Cardiac septum (tissue), 1 donor: ENCODE measurements at regions not wholly inside any gene's neighbourhood (a gene's known extent, or its start where the extent isn't known, plus 50 kb on each side); places are given as distances from the start of the nearest gene placed in this dataset.

ENCODE experiments used
- DNase-seq: peaks from one replicate; pipeline ENCODE4 v3.0.0-alpha.2; 2020; ENCODE audit warnings: low spot score
- intact Hi-C: fragments of 100-400 bp; cut with DNase I; formaldehyde crosslinking; loops from one replicate; pipeline ENCODE4 v1.14.0; 2022
- donor health status: DM: no; HTN: no; CAD: no.

DNA sequence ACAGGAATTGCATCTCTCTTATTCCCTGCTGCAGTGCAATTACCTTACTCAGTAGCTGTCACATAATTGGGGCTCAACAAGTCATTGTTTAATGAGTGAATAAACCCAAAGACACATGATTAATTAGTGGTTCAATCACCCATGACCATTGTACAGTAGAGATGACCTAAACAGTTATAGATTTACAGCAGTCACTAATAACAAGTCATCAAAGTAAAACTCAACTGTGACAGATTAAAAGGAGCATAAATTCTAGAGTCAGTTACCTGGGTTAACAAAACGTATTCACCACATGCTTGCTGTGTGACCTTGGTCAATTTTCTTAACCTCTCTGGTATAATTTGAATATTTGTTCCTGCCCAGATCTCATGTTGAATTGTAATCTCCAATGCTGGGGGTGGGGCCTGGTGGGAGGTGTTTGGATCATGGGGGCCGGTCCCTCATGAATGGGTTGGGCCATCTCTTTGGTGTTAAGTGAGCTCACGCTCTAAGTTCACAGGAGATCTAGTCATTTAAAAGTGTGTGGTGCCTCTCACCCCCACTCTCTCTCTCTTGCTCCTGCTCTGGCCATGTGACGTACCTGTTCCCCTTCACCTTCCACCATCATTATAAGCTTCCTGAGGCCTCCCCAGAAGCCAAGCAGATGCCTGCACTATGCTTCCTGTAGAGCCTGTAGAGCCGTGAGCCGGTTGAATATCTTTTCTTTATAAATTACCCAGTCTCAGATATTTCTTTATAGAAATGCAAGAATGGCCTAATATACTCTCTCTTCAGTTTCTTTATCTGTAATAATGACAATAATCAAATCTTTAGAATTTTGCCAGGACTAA lies 141.9 kb upstream of the PLEKHG7 start:
- DNase-seq = no peak
- intact Hi-C loops = loop anchor here (10.0 kb wide), 3 partner anchors 256 to 556 kb away; no protein-coding TSS in a partner anchor

DNA sequence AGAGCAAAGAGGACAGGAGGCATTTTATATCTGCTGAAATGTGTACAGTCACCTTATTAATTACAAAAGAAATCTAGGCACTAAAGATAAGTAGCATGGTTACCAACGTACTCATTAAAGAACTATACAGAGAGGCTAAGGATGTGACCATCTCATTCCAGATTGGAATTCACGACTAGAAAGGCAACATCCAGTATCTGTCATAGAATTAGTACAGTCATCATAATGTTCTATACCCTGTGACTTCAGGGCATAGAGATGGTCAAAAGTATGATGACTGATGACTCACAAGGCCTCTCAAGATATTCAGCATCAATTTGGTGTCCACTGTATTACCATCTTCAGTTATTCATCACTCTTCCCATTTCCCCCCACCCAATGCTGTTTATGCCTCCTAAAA lies 144.0 kb upstream of the PLEKHG7 start:
- DNase-seq = no peak
- intact Hi-C loops = loop anchor here (5.0 kb wide), 1 partner anchor 412 kb away; the partner anchor contains the start of gene BTG1

DNA sequence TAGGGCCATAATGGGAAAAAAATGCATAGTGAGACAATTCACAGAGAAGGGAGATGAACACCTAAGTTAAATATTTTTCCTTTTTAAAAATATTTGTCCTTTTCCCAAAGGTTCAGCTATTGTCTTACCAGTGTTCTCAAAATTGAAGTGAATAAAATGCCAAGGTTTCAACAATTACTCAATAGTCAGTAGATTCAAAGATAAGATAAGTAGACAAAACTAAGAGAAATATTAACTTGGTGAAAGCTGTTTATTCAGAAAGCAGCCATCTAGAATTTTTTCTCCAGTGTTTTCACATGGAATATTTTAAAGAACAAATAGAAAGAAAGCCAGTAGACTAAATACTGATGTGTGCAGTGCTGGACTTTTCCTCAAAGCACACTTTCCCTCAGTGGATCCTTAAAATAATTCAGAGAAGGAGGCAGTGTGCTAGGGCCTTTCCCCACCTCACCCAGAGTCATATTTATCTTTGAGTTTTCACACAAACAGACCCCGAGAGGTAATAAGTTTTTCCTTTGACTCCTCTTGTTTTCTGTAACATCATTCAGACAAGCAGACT lies 144.5 kb upstream of the PLEKHG7 start:
- no peak for DNase-seq
- intact Hi-C loops = loop anchor here (5.0 kb wide), 1 partner anchor 411 kb away; the partner anchor contains the start of gene BTG1

DNA sequence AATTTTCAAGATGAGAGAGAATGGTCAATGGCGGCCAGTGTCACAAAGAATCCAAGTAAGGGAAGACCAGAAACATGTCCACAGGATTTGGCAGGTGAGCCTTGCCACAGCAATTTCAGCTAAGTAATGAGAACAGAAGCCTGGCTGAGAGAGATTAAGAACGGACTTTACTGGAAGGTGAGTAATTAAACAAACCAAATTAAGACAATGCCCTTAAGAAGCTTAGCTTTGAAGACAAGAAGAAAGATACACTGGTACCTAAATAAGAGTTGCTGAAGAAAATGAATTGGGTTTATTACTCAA lies 145.4 kb upstream of the PLEKHG7 start:
- intact Hi-C loops = loop anchor here (5.0 kb wide), 1 partner anchor 410 kb away; the partner anchor contains the start of gene BTG1

DNA sequence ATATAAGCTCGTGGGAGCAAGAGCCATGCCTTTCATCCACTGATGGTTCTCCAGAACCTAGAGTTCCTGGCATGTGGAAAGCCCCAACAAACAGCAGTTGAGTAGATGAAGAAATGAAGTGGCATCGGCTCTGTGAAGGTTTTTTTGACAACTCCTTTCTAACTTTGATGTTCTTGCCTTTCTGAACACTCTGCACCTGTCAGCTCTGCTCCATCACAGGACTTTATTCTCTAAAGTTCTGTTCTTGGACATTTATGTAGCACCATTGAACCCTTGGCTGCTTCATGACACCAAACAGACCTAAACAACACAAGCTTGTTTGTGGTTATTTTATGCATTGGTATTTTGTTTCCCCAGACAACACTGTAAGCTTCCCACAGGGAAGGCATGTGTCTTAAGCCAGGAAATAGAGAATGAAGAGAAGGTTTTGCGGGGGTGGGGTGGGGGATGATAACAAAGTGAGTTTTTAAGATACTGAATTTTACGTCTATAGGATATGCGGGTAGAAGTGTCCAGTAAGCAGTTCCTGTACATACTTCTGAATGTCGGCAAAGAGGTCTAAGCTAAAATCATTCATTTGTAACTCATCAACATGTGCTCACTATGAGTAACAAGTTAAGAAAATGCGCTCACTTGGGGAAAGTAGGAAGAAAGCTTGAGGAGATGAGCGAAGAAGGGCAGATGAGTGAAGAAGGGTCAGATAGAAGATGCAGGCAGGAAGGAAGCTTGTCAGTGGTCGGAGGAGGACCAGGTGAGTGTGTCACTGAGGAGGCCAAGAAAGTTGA lies 146.0 kb upstream of the PLEKHG7 start:
- DNase-seq = no peak
- intact Hi-C loops = loop anchor here (5.0 kb wide), 1 partner anchor 410 kb away; the partner anchor contains the start of gene BTG1

More for the DNA sequence above, 145.4 kb upstream of the PLEKHG7 start:
- DNase-seq = no peak

DNA sequence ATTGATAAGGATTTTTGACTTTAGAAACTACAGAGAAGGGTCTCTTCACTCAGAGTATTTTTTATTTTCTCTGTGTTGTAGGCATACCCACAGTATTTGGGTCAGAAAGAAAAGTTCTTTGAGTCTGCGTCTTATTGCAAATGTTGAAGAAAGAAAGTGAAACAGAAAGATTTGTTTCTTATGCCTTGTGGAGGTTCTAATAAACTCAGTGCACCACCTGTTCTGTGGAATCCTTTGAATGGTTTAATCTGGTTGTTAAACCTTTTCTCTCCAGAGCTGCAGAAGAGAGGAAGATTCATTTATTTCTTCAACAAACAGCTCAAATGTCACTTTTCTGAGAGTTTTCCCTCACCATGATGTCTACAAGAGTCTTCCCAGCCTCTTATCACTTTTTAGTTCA lies 146.6 kb upstream of the PLEKHG7 start:
- intact Hi-C loops = loop anchor here (5.0 kb wide), 1 partner anchor 409 kb away; the partner anchor contains the start of gene BTG1

DNA sequence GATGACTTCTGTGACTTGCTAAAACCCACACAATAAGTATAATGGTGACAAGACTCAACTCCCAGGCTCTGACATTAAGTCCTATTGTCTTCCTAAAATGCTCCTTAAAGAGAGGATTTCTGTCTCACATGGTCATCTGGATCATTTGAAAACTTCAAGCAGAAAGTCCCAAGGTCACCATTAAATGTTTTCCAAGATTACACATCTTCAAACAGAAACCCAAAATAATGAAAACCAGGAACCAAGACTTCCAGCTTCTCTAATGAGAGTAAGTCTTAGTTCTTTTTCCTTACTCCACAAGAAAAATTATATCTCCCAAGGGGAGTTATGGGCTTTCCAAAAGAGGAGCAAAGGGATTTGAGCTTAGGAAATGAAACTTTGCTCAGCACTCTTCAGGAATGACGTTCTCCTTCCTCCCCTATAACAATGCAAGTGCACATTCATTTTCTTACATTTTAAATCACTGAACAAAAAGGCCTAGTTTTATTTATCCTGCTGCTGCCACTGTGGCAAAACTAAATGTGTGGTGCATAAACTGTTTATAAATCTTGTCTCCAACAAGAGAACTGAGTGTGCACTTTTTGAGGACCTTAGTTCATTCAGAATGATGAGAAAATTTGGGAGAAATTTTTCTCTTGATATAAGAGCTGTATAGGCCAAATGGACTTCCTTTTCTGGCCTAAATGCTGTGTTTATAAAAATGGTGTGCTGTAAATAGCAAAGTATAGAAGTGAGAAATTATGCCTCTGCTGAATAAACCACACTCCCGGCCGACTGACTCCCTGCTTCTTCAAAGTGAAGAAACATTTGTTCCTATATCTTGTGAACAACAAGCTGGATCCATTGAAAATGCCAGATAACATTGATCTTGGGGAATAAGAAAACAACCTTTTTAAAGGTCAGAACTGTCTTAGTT lies 148.4 kb upstream of the PLEKHG7 start:
- intact Hi-C loops = loop anchor here (5.0 kb wide), 2 partner anchors 82 to 407 kb away; partner anchors contain the start of gene BTG1
- no peak for DNase-seq

More for the DNA sequence above, 146.6 kb upstream of the PLEKHG7 start:
- DNase-seq = no peak

DNA sequence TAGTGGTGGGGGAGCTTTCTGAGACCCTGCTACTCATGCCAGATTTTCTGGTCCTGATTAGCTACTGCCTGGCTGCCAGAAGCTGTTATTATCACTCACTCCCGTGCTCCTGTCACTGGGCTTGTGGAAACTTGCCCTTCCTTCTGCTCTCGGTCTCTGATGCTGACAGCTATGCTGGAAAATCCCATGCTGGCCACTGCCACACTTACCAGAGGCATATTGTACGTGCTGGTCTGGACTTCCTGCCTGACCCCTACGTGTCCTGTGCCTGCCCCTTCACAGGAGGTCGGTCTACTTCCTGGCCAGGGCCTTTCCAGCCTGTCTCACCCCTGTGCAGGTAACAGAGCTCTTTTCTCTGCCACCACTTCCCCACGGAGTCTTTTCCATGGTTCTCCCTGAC lies 149.4 kb upstream of the PLEKHG7 start:
- intact Hi-C loops = loop anchor here (5.0 kb wide), 1 partner anchor 81 kb away; no protein-coding TSS in a partner anchor
- DNase-seq = peak; percentile 83

DNA sequence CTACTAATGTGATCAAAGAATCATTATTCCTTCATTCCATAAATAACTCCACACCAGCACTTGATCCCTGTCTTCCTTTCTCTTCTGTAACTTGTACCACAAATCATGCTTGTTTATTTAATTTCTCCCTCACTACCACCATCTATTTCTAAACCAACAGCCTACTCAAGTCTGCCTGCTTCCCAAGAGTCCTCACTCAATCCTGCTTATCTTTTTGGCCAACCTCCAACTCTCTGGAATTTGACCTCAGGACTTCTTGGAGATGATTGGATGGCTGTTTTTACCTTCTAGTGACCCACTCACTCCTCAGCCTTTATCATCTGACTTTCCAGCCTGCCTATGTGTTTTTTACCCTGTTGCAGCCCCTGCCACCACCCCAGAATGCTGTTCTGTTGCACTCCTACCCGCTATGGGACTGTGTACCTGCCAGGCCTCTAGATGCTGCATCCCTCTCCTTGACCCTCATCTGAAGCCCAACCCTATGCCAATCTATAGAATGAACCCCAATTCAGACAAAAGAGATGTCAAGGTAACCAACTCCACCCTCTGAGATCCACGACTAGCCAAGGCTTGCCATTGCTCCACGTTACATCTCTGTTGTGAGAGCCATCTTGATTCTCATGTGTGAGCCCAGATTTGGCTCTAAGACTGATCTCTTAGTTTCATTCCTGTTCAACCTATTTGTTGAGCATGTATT lies 150.2 kb upstream of the PLEKHG7 start:
- intact Hi-C loops = loop anchor here (5.0 kb wide), 1 partner anchor 80 kb away; no protein-coding TSS in a partner anchor

DNA sequence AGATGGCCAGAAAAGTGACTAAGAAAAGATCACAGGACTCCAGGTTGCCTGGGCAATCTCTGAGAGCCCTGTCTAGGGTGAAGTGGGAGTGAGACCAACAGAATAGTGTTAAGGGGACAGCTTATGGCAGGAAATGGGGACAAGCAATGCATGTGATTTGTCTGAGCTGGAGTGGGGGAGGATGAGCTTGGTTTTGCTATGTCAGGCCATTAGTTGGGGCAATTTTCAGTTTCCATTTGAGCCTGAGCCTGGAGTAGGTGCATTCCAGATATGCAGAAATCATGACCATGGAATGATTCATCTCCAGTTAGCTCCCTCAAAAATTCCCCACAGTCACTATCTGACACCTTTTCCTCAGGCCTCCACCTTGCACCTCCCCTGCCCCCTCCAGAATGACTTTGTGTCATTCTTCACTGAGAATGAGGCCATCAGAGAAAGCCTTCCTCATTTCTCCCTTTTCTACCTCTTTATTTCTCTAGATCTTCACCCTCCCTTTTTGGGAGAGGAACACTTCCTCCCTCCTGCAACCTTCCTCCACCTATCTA lies 150.9 kb upstream of the PLEKHG7 start:
- no peak for DNase-seq
- intact Hi-C loops = loop anchor here (5.0 kb wide), 1 partner anchor 80 kb away; no protein-coding TSS in a partner anchor

More for the DNA sequence above, 150.2 kb upstream of the PLEKHG7 start:
- DNase-seq = no peak

DNA sequence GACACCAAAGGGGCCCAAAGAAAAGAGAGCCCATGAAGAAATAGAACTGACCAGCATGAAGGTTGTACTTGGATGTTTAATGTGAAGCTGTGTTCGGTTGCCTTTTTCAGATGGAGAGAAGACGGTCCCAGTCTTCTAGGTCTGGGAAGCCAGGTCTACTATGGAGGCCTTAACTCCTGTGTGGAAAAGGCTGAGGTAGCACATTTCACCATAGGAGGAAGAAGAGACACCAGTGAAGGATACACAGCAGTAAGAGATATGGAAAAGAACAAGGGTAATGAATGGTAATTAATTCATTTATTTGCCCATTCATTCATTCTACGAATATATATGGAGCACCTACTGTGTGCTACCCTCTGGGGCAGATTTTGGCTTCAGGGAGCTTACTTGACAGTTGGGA lies 151.6 kb upstream of the PLEKHG7 start:
- no peak for DNase-seq
- intact Hi-C loops = loop anchor here (5.0 kb wide), 1 partner anchor 79 kb away; no protein-coding TSS in a partner anchor

DNA sequence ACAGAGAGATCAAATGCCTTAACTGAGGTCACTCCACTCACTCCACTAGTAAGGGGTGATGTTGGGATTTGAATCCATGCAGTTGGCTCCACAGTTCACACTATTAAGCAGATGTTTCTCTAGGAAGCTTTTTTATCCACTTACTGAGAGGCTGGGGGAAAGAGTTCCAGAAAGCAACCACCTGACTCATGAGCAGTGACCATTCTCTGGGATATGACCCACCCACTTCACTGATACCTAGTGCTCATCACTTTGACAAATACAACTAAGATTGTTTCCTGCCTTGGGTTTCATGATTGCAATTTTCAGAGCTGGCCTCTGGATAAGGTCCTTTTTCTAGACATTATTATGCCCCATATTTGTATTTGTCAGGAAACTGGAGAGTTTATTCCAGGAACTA lies 152.1 kb upstream of the PLEKHG7 start:
- DNase-seq = no peak
- intact Hi-C loops = loop anchor here (5.0 kb wide), 1 partner anchor 78 kb away; no protein-coding TSS in a partner anchor

DNA sequence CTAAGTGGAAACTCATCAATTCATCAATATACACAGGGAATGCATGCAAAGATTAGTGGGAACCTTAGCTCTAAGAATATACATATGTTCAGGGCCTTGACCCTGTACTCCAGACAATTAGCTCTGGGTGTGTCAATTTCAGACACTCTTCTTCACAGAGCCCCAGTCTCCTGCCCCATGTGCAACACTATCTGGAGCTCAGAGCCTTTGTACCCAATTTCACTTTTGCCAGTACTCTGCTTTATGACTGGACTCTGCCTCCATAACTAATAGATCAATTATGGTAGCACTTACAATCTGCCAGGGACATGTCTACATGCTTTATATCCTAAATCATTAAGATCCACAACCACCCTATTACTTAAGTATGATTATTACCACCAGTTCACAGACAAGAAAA lies 152.5 kb upstream of the PLEKHG7 start:
- intact Hi-C loops = loop anchor here (5.0 kb wide), 1 partner anchor 78 kb away; no protein-coding TSS in a partner anchor
- DNase-seq = no peak

DNA sequence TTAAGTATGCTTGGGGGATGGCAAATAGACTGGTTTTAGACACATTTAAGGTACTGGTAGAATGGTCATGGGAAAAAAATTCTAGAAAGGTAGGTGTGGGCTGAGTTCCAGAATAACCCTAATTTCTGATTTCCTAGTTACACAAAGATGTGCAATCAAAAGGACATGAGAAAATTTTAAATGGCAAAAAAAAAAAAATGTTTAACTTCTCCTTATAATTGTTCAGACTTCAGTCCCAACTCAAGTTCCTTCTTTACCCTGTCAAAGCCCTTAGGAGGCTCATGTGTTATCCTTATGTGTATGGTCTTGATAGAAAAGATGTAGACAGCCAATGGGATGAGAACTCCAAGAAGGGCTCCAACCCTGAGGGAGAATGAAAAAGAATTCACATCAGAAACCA lies 153.3 kb upstream of the PLEKHG7 start:
- intact Hi-C loops = no loop called here

DNA sequence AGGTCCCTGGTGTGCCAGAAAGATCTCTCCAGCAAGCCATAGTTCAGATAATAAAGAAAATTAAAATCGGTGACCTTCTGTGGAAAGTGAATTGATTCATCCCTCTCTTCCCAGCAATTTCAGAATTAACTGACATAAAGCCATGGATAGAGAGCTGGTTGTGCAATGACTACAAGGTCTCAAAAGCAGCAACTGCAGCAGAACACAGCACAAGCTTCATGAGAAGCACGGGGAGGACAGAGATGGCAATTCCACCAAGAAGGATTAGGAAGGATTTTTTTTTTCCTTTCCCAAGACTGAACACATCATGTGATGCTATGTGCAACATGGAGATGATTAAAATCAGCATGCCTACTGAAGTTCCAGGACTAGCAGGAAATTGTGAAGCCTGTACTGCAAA lies 154.9 kb upstream of the PLEKHG7 start:
- intact Hi-C loops = no loop called here
- no peak for DNase-seq

More for the DNA sequence above, 153.3 kb upstream of the PLEKHG7 start:
- DNase-seq = no peak

DNA sequence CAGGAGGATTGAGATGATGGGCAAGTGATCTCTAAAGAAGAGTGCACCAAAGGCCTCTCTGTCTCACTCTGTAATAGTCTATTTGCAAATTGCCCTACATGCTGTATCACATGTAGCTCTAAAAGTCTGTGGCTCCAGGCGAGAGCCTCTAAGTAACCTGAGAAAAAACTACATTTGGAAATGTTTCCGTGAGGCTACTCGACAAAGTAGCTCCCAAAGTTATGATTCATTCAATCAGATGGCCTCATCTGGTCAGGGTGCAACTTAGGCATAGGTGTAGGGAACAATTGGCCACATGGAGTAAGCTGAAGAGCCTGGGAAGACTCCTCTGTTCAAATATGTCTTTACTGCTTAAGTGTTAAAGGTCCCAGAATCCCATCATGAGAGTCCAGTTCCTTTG lies 155.4 kb upstream of the PLEKHG7 start:
- DNase-seq = no peak
- intact Hi-C loops = no loop called here

DNA sequence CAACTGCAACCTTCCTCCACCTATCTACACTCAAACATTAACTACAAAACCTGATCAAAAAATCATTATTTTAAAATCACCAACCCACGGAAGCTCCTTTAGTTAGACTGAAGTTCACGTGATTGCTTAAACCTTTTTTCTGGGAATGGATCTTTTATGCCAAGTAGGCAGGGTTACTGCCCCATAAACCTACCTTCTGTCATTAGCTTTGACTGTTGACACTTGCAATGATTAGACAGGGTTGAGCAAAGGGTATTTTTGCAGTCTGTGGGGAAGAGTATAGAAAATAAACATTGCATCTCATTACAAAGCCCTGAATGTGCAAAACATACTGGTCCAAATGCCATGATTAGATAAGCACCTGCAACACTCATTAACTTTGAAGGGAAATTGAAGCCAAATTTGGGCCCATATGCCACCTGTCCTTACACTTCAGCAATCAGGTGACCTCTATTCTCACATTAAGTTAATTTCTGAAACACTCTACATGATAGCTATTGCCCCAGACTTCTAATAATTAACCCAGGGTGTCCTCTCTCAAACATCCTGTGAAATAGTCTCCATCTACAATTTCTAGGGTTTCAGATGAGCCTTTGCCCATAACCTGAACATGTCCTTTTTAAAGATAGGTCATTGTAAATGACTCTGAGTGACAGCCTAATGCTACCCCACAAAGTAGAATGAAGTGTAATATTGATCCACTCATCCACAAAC lies 156.0 kb upstream of the PLEKHG7 start:
- intact Hi-C loops = no loop called here
- no peak for DNase-seq
